GM18873 (cell line): ENCODE measurements at regions not wholly inside any gene's neighbourhood (a gene's known extent, or its start where the extent isn't known, plus 50 kb on each side); places are given as distances from the start of the nearest gene placed in this dataset.
"Not testable (repeated sequence)": the region's sequence is repeated elsewhere in the genome, so short reads cannot be mapped to it uniquely, and the experiment has no call there.

Experiments used
- ATAC-seq: cut with Tn5 transposase; IDR thresholded peaks from one replicate; pipeline ENCODE4 v1.9.1; 2021; ENCODE audit warnings: mild to moderate bottlenecking, moderate library complexity, moderate number of reproducible peaks; ENCODE audit not compliant: unreplicated experiment, low FRiP score

DNA sequence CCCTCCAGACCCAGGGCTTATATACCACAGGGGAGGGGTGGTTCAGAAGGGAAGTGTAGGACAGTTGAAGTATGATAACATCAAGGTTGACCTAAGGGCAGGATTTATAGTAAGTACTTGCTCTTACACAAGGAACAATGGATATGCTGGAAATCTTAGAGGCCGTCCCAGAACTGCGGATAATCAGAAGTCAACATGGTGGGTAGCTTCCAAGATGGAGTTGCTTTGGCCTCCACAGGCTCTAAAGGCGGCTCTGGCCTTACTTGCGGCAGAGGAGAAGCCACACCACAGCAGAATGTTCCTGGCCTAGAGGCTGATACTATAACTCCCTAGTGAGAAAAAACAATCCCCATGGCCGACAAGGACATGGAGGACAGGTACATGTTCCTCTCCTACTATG lies 344.7 kb downstream of the CDC5L start:
- no peak for ATAC-seq

DNA sequence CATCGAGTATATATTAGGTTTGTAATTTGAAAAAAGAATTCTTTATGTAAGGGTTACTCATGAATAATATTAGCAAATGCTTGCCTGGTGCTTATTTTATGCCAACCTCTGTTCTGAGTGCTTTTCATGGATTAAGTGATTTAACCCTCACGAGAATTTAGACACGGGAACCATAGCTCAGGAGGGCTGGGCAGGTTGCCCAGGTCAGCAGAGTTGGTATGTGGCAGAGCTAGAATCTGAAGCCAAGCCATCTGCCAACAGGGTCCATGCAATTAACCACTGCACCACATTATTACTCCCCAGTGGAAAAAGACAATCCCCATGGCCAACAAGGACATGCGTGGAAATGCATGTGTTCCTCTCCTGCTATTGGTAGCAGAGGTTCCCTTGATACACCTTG lies 345.6 kb downstream of the CDC5L start:
- ATAC-seq = no peak

DNA sequence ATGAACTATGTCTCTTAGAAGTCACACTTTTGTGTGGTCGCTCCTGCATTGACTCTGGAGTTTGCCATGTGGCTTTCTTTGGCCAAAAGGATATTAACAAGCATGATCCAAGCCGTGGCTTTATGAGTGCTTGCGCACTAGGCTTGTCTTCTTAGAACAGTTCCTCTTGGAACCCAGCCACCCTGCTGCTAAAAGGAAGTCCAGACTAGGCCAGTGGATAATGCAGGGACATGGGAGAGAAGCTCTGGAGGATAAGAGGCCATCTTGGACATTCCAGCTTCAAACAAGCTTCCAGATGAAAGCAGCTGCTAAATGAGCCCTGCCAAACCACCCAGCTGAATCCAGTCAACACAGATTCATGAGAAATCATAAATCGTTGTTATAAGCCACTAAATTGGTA lies 346.4 kb downstream of the CDC5L start:
- ATAC-seq = no peak

DNA sequence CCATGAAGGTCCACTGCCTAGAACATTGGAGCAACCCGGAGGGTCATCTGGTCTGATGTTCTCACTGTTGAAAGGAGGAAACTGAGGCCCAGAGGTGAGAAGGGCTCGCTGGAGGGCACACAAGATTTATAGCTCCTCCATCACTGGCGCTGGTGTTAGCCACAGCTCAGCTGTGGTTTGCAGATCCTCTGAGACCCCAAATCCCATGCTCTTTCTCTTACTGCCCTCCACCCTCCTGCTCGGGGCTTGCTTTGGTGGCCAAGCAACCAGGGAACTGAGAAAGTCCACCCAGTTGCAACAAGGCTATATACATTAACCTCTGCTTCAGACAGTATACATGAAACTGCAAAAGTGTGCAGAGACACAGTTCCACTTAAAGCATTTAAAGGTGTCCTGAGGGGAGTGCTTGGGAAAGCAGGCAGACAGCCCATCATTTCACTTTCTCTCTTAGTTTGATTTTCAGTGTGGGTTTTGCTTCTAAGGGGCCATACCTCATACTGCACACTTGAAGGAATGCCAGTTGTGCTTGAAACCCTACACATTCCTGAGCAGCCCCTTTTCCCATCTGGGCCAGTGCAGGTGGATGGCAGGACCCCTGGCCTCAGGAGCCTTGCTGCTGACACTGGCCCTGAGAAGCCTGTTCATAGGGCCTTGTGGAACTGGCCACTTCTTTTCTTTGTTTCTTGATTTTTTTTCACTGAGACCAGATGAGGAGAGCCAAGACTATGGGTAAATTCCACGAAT lies 347.6 kb downstream of the CDC5L start:
- ATAC-seq = no peak

DNA sequence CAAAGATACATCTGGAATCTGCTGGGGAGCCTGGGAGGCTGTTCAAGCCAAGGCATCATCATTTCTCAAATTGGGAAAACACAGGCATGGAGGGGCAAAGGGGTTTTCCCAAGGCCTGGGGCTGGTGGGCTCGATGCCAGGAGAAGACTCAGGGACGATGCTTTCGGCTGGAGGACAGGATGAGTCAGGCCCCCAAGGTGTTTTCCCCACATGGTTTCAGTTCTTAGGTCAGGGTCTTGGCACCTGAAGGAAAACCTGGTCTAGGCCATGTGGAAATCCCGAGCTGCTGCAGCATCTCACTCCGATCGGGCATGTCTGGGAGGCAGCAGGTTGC lies 348.1 kb downstream of the CDC5L start:
- no peak for ATAC-seq

DNA sequence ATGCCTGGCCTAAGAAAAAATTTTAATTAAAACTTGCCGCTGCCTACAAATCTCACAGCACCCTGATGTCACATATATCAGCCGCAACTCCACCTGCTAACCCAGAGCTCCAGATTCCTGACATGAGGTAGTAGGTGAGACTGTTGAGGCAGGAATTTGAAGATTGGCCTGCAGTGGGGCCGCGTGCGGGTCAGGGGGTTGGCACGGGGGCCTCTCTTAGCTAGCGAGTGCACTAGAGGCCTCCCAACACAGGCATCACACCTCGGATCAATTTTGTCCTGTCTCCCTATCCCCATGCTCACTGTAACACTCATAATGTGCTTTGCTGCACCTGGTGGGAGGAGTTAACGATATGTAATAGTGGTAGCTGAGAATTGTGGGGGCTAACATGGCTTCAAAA lies 349.8 kb downstream of the CDC5L start:
- ATAC-seq = no peak

DNA sequence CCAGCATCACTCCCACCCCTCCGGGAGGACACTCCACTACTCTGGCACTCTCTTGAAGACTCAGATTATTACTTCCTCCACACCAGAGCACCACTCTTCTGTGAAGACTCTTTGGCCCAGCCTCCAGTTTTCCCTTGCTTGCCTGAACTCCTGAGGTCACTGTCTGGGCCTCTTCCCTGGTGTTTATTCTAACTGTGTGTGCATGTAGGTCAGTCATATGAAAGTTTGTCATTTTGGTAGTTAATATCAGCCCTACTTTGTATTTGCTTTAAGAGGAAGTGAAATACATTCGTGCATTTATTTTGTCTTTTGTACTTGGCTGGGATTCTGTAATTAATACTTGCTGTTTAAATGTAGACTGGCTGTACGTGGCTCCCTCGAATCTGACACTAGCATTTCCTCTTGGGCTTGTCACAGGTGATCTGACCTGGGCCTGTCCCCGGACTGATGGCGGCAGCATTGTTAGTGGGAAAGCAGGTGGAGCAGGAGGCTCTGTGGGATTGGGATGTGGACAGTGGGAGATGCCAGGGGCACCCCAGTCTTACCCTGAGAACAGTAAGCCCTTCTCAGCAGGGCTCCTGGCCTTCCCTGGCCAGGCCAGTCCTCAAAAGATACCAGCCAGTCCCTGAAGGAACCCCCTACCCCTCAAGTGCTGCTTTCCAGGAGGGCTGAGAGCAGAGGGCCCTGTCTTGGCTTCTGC lies 350.5 kb downstream of the CDC5L start:
- ATAC-seq = no peak

DNA sequence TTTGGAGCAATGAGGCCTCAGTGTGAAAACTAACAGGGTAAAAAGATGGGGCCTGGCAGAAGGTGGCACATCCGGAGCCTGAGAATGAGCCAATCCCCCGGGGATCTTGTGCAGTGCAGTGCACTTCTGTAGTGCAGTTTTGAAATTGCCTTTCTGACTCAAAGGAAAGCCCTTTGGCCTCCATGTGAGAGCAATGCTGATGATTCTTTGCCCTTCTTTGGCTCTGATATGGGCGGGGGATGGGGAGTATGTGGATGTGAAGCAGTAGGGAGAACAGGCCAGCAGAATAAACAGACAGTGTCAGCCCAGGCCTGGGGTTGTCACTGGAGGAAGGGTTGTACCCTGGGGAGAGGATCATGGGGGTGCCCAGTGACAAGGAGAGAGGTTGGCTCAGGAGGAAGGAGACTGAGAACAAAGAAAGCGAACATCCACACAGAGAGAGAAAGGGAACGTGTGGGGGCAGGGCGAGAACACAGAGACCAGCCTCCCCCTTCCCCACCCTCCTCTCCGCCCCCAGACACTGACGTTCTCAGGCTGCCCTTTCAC lies 351.2 kb downstream of the CDC5L start:
- ATAC-seq = no peak

DNA sequence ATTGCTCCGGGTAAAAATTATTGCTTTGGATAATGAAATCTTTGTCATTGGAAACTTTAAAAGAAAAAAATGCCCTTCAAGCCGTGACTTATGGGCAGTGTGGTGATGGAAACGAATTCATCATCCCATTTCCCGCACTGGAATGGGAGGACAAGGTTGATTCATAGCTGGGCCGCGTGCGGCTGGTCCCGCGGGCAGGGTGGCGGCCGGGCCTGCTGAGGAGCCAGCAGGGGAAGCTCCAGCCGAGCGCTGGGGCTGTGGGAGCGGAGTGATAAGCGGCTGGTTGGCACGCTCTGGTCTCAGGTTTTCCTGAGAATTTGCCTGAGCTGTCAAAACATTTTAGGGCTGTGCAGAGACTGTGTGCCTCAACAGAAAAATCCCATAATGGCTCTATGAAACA lies 351.7 kb downstream of the CDC5L start:
- ATAC-seq = no peak

DNA sequence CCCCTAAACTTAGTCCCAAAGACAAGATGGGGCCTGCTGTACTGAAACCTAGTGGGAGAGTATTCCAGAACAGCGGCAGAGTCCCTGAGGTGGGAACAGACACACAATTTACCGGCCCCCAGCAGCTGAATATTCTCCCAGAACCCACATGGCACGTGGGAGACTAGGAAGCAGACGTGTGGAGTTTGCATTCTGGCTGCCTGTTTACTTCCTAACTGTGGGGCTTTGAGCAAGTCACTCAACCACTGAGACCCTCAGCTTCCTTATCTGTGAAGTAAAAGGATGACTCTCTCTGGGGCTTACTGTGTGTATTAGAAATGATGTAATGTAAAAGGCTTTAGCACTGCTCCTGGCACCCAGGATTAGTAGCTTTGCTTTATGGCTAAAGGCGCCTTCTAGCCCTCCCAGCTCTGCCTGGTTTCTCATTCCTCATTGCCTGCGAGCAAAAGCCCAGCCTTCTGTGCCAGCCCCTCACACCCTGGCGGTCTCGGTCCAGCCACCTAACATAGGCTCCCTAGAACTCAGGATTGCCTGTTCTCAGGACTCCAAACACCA lies 353.1 kb downstream of the CDC5L start:
- ATAC-seq = no peak

DNA sequence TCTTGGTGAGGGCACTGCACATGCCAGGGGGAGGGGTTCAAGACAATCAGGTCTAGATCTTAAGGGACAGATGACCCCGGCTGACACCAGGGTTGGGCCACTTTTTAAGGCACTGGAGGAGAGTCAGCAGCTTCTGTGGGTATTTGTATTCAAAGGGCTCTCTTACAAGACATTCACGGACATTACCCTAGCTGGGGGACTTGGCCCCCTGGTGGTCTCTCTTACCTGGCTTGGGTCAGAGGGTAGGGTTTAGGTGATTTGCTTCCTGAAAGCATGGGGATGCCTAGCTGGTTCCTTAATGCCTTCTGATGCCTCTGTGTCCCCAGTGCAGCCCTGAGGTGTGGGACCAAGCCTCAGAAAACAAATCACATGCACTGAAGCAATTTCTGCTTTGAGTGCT lies 354.7 kb downstream of the CDC5L start:
- ATAC-seq = no peak

DNA sequence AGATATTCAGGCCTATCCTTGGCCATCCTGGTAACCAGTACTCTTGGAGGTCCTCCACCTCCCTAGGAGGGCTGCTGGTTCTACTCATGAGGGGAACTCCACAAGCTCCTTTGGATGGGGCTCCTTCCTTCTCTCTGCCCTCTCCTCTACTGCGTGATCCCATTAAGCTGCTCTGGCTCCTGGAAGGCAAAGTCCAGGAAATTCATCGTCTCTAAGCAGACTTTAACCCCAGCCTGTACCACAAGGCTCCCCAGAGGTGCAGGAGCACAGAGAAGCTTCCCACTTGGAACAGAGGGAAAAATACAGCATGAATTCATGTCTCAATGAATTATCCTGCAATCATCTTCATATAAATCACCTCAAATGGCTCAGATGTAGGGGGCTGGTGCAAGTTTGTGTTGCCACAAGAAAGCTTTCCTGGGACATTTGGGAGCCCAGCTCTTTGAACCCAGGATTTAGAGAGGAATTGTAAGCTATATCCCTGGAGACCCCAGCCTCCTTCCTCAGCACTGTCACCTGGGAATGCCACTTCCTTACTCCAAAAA lies 355.4 kb downstream of the CDC5L start:
- ATAC-seq = no peak

DNA sequence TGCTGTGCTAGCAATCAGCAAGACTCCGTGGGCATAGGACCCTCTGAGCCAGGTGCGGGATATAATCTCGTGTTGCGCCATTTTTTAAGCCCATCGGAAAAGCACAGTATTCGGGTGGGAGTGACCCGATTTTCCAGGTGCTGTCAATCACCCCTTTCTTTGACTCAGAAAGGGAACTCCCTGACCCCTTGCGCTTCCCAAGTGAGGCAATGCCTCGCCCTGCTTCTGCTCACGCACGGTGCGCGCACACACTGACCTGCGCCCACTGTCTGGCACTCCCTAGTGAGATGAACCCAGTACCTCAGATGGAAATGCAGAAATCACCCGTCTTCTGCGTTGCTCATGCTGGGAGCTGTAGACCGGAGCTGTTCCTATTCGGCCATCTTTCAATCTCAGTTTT lies 372.6 kb downstream of the CDC5L start:
- ATAC-seq = not testable (repeated sequence)

DNA sequence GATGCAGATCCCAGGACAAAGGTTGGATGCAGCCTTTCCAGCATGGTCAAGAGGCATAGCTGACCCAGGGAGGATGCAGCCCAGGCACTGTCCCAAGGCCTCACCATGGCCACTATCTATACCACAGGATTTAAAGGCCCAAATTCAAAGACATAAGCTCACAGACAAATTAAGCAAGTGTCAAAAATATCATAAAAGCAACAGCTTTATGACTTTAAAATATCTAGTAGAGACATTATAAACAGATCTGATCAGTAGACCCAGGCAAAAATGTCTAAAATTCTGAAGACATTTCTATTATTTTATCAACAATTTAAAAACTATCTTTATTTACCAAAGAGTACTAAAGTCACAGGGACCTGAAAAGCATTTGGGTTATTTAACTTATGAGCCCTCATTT lies 373.5 kb downstream of the CDC5L start:
- ATAC-seq = no peak

DNA sequence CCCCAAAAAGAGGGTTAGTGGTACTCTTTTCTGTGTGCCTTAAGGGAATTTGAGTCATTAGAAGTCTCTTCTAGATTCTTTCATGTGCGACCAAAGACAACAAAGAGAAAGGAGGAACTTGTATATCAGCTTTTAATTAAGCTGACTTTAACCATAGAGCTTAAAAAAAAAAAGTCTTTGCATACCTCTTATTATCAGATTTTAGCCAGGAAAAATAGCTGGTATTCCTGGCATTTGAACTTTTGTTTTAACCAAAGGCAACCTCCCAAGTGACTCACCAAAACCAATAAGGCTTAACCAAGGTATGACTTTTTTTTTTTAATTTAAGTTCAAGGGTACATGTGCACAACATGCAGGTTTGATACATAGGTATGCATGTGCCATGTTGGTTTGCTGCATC lies 375.0 kb downstream of the CDC5L start:
- no peak for ATAC-seq

DNA sequence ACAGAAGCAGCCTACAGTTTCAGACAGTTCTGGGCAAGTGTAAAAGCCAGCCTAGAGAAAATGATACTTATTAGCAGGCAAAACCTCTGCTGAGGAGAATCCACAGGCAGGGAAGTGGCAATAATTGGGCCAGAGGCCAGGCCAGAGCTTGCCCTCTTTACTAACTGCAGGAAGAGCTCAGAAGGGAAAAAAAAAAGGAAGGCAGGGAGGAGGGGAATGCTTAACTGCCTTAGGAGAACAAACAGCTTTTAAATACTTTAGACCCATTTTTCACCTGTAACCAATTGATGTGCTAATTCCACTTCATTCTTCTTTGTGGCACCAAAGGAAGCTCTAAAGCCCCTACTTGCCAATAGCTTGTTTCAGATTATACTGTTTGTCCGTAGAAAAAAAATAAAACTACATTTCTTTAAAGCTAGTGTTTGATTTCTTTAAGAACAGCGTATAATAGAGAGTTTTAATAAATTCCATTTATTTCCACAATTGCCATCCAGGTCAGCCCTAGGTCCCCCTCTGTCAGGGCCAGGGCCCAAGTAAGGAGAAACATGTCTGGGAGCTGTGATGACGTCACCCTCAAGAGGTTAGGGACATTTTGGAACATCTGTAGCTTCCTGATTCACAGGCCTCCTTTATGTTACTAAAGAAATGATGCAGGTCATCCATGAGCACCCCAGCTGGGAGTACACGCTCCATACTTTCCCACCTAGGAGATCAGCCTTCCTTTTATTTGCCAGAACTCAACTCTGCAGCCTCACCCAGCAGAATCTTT lies 384.3 kb downstream of the CDC5L start:
- no peak for ATAC-seq

DNA sequence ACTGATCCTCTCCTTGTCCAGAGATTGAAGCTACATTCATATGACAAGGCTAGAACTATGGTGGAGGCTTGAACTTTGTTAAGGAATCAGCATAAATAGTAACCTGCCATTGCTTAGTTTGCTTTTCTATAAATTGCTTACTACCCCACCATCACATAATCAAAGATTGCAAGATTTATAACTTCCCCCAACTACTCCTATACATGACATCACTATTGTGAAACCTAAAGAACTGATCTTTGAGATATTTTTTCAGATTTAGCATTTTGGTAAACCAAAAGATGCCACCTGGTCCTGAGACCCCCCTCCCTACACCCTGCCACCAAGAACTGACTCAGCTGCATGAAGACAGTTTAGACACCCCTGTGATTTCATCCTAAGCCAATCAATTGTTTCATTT lies 385.3 kb downstream of the CDC5L start:
- ATAC-seq = no peak

DNA sequence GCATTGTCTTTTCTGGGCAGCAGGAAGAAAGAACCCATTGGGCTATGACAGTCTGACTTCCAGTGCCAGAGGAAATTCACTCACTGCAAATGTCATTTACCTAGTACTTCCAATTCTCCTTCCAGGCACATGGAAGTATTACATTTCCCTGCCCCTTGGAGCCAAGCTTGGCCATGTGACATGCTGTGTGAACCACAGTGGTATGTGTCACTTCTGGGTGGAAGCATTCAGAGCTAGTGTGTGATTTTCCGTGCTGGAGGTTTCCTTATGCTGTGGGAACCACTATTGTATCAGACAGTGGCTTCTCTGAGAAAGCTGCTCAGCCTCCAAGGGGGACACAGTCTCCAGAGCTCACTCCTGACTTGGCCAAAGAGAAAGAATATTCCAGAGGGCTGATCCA lies 387.6 kb downstream of the CDC5L start:
- no peak for ATAC-seq

DNA sequence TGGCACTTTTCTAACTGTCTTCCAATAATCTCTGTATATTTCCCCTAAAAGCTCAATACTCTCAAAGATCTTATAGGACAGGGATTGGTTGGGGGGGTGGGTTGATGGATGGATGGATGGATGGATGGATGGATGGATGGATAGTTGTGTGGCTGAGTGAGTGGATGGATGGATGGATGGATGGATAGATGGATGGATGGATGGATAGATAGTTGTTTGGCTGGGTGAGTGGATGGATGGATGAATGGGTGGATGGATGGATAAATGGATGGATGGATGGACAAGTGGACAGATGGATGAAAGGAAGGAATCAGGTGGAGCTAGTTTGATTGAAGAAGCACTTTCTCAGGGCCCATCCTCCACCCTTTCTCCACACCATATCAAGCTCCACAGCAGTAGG lies 388.8 kb downstream of the CDC5L start:
- no peak for ATAC-seq

DNA sequence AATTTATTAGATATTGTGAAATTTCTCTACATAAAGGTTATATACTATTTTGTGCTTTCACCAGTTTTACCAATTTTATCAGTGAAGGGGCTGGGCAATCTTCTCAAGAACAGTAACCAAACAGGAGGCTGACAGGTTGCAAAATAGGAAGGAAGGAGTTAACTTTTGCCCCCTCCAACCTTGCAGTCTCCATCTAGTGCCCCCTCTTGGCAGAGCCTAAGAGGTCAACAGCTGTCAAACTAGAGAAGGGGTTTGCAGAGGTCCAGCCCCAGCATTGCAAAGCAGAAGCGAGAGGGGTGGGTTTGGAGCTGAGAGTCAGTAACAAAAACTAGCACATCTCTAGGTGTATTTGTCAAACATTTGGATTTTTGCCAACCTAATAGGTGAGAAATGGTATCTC lies 391.0 kb downstream of the CDC5L start:
- no peak for ATAC-seq
